ENCODE measurements at regions not wholly inside any gene's neighbourhood (a gene's known extent, or its start where the extent isn't known, plus 50 kb on each side); places are given as distances from the start of the nearest gene placed in this dataset.

DNA sequence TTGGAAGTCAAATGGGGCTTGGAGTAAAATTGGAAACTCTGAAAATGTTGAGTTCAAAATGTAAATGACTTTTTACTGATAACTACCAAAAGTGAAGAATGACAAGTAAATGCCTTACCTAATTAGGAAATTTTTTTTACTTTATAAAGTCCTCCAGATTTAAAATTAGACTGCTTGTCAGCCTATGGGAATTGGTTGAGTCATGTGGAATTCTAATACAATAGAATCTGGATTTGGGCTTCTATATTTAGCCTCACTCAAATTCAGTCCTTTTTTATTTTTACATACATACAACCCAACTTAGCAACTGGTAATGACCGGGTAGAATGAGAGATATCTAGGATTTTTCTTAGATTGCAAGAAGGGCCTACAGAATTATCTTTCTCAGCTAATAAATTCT is 158.9 kb upstream of the CADPS start:
- no peak overlapping the region for H3K4me3 ChIP-seq (ENCODE audit: low read depth, low read length)
- DNase-seq (ENCODE audit: low read depth): no peak
- TF ChIP-seq MYC (IDR thresholded peaks at IDR 0.05; ENCODE audit: low read depth, low read length): no peak
- TF ChIP-seq POLR2A (IDR thresholded peaks at IDR 0.05; ENCODE audit: extremely low read depth, insufficient read length): no peak
- TF ChIP-seq, protein P1, sequence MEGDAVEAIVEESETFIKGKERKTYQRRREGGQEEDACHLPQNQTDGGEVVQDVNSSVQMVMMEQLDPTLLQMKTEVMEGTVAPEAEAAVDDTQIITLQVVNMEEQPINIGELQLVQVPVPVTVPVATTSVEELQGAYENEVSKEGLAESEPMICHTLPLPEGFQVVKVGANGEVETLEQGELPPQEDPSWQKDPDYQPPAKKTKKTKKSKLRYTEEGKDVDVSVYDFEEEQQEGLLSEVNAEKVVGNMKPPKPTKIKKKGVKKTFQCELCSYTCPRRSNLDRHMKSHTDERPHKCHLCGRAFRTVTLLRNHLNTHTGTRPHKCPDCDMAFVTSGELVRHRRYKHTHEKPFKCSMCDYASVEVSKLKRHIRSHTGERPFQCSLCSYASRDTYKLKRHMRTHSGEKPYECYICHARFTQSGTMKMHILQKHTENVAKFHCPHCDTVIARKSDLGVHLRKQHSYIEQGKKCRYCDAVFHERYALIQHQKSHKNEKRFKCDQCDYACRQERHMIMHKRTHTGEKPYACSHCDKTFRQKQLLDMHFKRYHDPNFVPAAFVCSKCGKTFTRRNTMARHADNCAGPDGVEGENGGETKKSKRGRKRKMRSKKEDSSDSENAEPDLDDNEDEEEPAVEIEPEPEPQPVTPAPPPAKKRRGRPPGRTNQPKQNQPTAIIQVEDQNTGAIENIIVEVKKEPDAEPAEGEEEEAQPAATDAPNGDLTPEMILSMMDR (IDR thresholded peaks at IDR 0.05; ENCODE audit: low read depth, low read length): no peak
- TF ChIP-seq, protein P2, sequence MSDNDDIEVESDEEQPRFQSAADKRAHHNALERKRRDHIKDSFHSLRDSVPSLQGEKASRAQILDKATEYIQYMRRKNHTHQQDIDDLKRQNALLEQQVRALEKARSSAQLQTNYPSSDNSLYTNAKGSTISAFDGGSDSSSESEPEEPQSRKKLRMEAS (IDR thresholded peaks at IDR 0.05; ENCODE audit: low read depth, low read length): no peak

- no peak overlapping the region for H3K4me3 ChIP-seq (ENCODE audit: low read depth, low read length)
- DNase-seq (ENCODE audit: low read depth): no peak
- TF ChIP-seq, protein P1 (IDR thresholded peaks at IDR 0.05; ENCODE audit: low read depth, low read length): no peak
- TF ChIP-seq MYC (IDR thresholded peaks at IDR 0.05; ENCODE audit: low read depth, low read length): no peak
- TF ChIP-seq POLR2A (IDR thresholded peaks at IDR 0.05; ENCODE audit: extremely low read depth, insufficient read length): no peak
- TF ChIP-seq, protein P2 (IDR thresholded peaks at IDR 0.05; ENCODE audit: low read depth, low read length): no peak
Measured at GRCh38 chr3:63037116-63037515, 161.9 kb upstream of the CADPS start.

DNA sequence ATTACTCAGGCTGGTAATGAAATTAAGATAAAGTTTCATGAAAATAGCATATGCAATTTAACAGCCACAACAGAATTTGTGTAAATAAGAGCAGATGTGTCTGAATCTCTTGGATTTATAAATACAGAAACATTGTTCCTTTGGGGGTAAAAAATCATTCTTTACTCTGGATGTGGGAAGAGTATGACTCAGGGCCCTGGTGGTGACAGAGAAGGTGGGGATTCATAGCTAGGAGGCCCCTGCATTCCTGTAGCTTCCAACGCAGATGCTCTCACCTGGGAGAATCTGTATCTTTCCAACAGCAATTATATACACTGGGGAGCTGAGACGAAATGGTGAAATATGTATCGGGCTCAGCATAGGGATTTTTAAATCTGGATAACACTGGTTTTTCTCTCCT is 167.6 kb upstream of the CADPS start:
- TF ChIP-seq, protein P2 (IDR thresholded peaks at IDR 0.05; ENCODE audit: low read depth, low read length): no peak
- TF ChIP-seq MYC (IDR thresholded peaks at IDR 0.05; ENCODE audit: low read depth, low read length): no peak
- TF ChIP-seq POLR2A (IDR thresholded peaks at IDR 0.05; ENCODE audit: extremely low read depth, insufficient read length): no peak
- TF ChIP-seq, protein P1 (IDR thresholded peaks at IDR 0.05; ENCODE audit: low read depth, low read length): no peak
- DNase-seq (ENCODE audit: low read depth): no peak
- H3K4me3 ChIP-seq (ENCODE audit: low read depth, low read length): no peak overlapping the region

GRCh38 chr3:63043631-63044030 is 168.4 kb upstream of the CADPS start:
- H3K4me3 ChIP-seq (ENCODE audit: low read depth, low read length): no peak overlapping the region
- TF ChIP-seq, protein P2 (IDR thresholded peaks at IDR 0.05; ENCODE audit: low read depth, low read length): no peak
- no peak for TF ChIP-seq MYC (IDR thresholded peaks at IDR 0.05; ENCODE audit: low read depth, low read length)
- TF ChIP-seq POLR2A (IDR thresholded peaks at IDR 0.05; ENCODE audit: extremely low read depth, insufficient read length): no peak
- TF ChIP-seq, protein P1 (IDR thresholded peaks at IDR 0.05; ENCODE audit: low read depth, low read length): no peak
- DNase-seq (ENCODE audit: low read depth): no peak

DNA sequence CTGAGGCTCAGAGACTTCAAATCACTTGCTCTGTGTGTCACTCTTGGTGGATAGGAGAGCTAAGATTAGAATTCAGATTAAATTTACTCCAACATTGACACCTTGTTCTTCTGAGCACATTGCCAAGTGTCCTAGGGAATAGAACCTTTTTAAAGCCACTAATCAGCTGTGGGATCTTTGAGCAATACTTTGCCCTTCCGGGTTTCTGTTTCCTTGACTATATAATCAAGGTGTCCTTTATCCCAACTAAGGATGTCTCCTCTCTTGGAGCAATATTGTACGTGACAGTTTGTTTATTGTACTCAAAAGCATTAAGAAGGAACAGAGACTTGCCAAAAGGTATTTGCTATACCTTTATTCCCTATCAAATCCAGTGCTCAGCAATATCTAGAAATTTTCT is 170.9 kb upstream of the CADPS start:
- no peak for DNase-seq (ENCODE audit: low read depth)

More for the DNA sequence above, 170.9 kb upstream of the CADPS start:
- H3K4me3 ChIP-seq (ENCODE audit: low read depth, low read length): no peak overlapping the region
- TF ChIP-seq MYC (IDR thresholded peaks at IDR 0.05; ENCODE audit: low read depth, low read length): no peak
- TF ChIP-seq, protein P2 (IDR thresholded peaks at IDR 0.05; ENCODE audit: low read depth, low read length): no peak
- no peak for TF ChIP-seq POLR2A (IDR thresholded peaks at IDR 0.05; ENCODE audit: extremely low read depth, insufficient read length)
- TF ChIP-seq, protein P1 (IDR thresholded peaks at IDR 0.05; ENCODE audit: low read depth, low read length): no peak

Measured in NB4 (cell line).